GM12872 (cell line): ENCODE measurements at regions not wholly inside any gene's neighbourhood (a gene's known extent, or its start where the extent isn't known, plus 50 kb on each side); places are given as distances from the start of the nearest gene placed in this dataset.

Source experiments
- TF ChIP-seq, protein P1 (sequence below): IDR thresholded peaks from 3 replicates; pipeline ENCODE4 v1.5.1; 2011; ENCODE audit warnings: low read depth, mild to moderate bottlenecking, low read length, moderate library complexity; ENCODE audit not compliant: insufficient read depth

DNA sequence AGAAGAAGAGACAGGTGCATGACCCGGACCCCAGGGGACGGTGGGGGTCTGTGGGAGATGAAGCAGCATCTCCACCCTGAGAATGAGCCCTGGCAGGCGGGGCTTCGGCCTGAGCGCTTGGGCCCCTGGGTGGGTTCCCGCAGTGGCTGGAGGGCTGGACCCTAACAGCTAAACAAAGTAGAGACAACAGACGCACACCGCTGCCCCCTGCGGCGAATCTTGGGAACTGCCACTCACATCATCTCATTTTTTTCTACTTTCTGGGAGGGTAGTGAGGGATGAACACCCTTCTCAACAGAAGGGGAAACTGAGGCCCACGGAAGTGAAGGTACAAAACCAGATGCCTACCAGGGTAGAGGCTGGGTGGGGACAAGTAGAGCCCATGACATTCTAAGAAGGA, 104.7 kb downstream of the RFLNA start:
- TF ChIP-seq, protein P1, sequence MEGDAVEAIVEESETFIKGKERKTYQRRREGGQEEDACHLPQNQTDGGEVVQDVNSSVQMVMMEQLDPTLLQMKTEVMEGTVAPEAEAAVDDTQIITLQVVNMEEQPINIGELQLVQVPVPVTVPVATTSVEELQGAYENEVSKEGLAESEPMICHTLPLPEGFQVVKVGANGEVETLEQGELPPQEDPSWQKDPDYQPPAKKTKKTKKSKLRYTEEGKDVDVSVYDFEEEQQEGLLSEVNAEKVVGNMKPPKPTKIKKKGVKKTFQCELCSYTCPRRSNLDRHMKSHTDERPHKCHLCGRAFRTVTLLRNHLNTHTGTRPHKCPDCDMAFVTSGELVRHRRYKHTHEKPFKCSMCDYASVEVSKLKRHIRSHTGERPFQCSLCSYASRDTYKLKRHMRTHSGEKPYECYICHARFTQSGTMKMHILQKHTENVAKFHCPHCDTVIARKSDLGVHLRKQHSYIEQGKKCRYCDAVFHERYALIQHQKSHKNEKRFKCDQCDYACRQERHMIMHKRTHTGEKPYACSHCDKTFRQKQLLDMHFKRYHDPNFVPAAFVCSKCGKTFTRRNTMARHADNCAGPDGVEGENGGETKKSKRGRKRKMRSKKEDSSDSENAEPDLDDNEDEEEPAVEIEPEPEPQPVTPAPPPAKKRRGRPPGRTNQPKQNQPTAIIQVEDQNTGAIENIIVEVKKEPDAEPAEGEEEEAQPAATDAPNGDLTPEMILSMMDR: peak; percentile 79

DNA sequence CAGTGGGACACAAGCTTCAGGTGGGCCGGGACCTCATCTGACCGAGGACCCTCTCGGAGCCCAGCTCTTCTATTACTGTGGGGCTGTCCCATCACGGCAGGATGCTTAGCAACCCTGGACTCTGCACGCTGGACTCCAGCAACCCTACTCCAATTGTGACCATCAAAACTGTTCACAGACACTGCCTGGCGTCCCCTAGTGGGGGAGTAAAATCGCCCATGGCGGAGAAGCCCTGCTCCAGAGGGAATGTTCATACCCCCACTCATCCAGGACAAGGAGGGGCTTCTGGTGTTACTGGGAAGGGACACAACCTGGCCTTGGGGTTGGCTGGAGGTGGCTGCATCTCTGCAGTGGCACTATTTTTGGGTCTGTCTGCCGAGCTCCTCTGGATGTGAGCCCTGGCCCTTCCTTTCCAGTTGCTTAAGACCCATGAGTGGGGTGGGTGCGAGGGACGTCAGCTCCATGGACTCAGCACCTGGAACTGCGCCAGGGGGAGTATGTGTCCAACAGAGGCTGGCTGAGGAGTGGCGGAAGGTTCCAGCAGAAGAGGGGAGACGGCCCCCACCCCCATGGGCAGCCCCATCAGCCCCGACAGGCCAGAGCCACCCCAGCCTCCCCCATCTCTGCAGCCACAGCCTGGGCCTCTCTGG, 103.8 kb downstream of the RFLNA start:
- TF ChIP-seq, protein P1: no peak

DNA sequence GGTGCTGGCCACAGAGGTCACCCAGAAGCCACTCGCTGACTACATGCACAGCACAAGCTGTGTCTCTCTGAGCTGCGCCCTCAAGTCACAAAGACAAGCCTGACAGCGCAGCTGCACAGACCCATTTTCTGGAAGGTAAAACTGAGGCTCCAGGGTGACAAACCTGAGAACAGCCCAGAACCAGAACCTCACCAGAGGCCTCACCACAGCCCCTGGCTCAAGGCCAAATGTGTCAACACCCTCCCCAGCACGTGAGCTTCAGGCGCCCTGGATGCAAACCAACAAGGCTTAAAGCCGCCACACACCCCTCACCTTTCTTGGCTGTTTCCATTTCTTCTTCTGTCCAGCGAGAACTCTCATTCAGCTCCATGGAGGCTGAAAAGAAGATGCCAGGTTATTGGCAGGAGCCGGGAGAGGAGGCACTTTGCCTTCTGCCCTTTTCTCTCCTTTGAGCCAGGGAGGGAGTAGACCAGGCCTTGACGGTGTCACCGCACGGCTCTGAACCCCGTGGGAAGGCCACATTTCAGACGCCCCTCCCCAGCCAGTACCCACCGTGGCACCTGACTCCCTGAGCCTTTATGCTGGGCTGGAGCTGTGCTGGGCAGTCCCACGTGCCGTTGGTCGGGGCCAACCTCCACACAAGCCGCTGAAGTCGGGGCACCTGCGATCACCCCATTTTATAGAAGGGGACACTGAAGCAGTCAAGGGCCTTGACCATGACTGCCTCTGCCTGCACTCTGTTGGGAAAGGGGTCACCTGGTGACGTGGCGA, 103.1 kb downstream of the RFLNA start:
- TF ChIP-seq, protein P1: no peak

DNA sequence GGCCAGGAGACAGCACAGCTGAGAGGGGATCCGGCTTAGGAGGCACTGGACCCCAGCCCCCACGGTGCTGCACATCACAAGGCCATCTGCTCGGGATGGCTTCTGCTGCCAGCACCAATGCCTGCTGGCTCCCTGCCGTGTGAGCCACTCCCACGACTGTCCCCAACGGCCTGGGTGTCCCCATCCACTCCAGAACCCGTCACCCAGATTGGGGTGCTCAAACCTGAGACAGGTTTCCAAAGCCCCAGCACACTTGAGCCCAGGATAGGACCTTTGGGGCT, 102.4 kb downstream of the RFLNA start:
- TF ChIP-seq, protein P1: no peak

DNA sequence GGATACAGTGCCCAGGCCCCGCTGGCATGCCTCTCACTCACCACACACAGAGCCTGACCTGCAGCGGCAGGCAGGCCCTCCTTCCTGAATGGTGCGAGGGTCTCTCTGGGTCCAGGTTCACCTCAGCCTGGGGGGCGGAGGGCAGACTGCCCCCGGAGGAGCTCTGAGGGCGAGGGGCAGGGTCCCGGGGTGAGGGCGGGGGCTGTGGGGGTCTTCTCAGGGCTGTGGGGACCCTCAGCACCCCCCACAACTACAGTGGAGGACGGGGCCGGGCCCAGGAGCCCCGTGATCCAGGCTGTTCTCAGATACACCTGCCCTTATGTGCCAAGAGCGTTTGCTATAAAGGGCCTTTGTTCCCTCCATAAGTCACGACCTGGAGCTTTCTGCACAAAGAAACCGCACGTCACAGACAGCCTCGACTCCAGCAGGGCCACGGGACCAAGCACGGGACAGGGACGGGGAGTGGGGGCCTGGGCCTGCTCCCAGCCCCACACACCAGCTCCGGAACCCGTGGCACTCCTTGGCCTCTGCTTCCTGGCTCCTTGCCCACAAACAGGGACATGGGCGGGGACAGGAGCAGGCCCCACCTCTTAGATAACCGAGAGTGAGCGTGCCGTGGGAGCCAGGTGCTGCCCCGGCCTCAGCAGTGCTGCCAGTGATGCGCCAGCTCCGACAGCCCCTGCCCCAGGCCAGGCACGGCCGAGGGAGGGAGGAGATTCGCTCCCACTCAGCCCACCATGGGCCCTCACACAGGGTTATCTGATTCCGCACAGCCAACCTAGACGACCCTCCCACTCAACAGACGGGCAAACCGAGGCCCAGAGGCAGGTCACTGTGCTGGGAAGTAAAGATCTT, 101.9 kb downstream of the RFLNA start:
- TF ChIP-seq, protein P1: no peak

DNA sequence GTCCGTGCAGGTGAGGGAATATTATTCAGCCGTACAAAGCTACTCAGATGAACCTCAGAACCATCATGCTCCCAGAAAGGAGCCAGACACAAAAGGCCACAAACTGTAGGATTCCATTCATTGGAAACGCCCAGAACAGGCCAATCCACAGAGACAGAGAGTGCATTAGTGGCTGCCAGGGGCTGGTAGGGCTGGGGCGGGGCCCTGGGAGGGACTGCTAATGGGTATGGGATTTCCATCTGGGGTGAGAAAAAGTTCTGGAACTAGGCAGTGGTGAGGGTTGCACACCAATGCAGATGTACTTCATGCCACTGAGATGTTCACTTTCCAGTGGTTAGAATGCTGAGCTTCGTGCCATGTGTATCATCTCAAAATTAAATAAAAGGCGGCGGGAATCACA, 101.1 kb downstream of the RFLNA start:
- TF ChIP-seq, protein P1: no peak

DNA sequence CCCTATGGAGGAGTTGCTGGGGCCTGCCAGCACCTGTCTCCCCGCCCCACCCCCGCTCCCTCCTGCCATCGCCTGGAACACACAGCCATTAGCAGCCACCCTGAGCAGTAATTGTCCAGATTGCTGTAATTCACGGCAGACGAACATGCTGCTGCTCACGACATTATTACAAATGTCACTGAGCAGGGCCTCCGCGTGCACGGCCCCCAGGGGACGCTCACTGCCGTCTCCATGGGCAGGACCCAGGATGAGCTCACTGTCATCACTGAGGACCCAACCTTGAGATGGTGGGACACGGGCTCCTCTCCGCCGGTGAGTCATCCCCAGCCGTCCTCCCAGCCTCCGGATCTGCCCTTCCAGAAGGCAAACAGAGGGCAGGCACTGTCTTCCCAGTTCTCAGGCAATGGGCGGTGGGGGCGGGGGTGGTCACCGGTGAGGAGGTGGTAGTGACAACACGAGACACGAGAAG, 100.4 kb downstream of the RFLNA start:
- TF ChIP-seq, protein P1: no peak
